ENCODE measurements at regions not wholly inside any gene's neighbourhood (a gene's known extent, or its start where the extent isn't known, plus 50 kb on each side); places are given as distances from the start of the nearest gene placed in this dataset.
A peak's percentile ranks its signal among the peaks of the same experiment; 100 is the strongest.
"Not testable (repeated sequence)": the region's sequence is repeated elsewhere in the genome, so short reads cannot be mapped to it uniquely, and the experiment has no call there.

DNA sequence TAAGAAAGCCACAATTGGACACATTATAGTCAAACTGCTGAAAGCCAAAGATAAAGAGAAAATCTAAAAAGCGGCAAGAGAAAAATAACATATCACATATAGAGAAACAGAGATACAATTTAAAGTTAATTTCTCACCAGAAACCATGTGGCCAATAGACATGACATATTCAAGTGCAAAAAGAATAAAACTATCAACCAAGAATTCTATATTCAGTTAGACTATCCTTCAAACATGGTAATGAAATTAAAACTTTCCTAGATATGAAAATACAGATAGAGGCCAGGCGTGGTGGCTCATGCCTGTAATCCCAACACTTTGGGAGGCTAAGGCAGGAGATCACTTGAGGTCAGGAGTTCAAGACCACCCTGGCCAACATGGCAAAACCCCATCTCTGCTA lies 129.1 kb upstream of the RNF32 start:
- DNase-seq, result no peak

DNA sequence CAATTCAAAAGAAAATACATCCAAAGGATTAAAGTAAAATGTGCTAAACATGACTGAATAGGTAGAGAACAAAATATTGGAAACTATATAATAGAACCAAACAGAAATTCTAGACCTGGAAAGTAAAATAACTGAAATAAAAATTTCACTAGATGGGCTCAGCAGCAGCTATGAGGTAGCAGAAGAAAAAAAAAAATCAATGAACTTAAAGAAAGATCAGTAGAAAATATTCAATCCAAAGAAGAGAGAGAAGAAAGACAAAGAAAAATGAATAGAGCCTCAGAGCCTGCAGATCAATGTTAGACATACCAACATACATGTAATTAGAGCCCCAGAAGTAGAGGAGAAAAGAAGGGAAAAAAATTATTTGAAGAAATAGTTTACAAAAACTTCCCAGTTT lies 129.6 kb upstream of the RNF32 start:
- DNase-seq, result no peak

- DNase-seq, result no peak
Measured at GRCh38 chr7:156509216-156509615, 131.4 kb upstream of the RNF32 start.

DNA sequence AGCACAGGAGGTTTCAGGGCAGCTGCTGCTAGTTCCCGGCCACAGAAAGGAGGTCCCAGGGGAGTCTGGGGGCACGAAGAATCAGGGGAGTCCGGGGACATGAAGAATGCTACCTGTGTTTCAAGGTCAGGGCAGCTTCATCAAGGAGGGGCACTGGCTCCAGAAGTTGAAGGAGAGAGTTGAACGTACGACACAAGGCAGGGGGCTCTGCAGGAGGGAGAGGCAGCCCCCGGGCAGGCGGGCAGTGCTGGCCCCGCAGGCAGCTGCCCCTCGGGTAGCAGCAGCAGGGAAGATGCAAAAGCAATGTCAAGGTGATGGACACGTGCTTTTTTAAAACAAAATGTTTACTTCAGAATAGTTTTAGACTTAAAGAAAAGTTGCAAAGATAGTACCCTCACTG lies 134.7 kb upstream of the RNF32 start:
- no peak for DNase-seq

DNA sequence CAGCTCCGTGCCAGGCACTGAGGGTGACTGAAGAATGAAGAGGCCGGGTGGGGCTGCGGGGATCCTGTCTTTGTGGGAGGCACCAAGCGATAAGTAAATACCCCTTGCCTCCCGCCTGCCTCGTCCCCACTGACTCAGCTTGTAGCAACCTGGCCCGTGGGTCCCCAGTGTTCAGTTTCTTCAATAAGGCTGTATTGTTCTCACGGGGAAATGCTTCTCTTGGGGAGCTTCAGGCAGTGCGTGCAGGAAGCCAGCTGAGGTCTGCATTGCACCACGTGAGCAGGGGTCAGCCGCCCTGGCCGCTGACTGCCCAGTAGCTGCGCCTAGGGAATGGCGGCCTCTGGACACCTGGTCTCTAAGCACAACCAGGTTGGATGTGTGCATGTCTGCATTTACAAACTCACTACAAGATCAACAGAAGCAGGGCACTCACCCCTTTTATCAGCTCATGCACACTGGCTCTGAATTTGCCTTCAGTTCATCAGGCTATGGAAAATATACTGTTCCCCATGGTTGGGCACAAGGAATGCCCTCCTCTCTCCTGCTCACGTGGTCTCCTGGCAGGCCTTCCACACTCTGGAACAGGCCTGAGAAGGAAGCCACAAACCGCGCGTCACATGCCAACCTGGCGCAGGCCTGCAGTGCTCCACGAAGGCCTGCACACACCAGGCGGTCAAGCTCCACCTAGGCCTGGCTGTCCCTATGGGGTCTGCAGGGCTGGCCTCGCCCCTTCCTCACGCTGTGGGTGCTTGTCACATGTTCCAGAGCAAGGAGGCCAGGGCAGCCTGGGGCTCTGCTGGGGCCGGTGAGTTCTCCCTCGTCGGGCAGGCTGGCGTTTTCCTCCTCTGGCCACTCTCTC lies 135.7 kb upstream of the RNF32 start:
- no peak for DNase-seq

DNA sequence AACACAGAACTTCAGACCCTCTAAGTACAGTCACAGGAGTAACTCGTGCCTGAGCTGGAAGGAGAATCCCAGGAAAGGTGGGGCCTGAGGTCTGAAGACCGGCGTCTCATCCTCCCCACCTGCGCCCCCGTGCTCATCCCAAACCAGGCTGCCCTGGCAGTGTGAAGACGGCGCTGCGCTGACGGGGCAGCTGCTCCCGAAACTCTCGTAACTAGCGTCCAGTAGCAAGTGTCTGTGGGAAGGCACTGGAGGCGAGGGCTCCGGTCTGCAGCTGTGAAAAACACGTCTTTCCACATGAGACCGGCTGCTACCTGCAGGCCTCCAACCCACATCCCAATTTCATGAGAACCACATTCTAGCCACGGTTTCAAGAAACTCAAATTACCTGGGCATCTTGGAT lies 136.6 kb upstream of the RNF32 start:
- no peak for DNase-seq

GRCh38 chr7:156503196-156503595 lies 137.4 kb upstream of the RNF32 start:
- DNase-seq, result no peak

GRCh38 chr7:156501815-156502214 lies 138.8 kb upstream of the RNF32 start:
- not testable (repeated sequence) for DNase-seq

GRCh38 chr7:156499247-156499881 lies 141.2 kb upstream of the RNF32 start:
- no peak for DNase-seq

DNA sequence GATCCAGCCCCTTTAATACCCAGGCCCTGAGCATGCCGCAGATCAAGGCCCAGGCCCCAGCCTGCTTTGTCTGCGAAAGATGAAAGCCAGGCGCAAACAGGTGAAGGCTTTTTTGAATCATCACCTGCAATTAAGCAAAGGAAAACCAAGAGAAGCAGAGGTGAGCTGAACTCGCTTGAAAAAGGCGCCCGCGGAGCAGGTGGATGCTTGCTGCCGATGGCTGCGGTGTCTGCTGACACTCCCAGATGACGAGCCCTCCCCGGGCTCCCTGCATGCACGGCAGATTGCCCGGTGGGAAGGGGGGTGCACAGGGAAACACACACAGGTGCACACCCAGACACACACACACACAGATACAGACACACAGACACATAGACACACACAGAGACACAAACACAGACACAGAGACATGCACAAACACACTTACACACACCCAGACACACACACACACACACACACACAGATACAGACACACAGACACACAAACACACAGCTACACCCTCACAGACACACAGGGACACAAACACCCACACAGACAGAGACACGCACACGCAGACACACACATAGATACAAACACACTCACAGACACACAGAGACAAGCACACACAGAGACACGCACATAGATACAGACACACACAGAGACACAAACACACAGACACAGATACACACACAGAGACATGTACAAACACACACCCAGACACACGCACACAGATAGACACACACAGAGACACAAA lies 142.6 kb upstream of the RNF32 start:
- DNase-seq, result no peak

GRCh38 chr7:156496865-156497264 lies 143.7 kb upstream of the RNF32 start:
- DNase-seq, result no peak

- DNase-seq, result peak; percentile 6
Measured at GRCh38 chr7:156496363-156496769, 144.2 kb upstream of the RNF32 start.

DNA sequence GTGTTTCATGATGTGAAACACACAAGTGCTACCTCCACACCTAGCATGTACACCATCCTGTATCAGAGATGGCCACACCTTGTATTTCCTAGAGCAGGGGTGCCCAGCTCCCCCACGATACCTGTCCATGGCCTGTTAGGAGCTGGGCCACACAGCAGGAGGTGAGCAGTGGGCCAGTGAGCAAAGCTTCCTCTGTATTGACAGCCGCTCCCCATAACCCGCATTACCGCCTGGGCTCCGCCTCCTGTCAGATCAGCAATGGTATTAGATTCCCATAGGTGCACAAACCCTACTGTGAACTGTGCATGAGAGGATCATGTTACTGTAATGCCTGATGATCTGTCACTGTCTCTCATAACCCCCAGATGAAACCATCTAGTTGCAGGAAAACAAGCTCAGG lies 145.6 kb upstream of the RNF32 start:
- no peak for DNase-seq

- DNase-seq, result no peak
Measured at GRCh38 chr7:156493942-156494341, 146.6 kb upstream of the RNF32 start.

DNA sequence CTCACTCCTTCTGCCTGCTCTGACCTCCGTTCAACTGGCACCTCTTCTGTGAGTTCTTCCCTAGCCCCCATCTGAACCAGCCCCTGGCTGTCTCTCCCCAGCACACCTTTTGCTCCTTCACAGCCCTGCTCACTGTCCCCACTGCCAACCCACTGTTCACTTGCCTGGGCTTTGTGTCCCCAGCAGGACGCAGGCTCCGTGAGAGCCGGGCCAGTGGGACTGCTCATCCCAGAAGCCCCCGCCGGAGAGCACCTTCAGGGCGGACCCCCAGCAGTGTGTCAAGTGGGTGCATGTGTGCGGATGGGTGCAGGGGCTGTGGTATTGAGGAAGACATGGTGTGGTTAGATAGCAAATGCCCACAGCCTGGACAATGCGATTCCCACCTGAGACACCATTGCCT lies 148.4 kb upstream of the RNF32 start:
- DNase-seq, result no peak

DNA sequence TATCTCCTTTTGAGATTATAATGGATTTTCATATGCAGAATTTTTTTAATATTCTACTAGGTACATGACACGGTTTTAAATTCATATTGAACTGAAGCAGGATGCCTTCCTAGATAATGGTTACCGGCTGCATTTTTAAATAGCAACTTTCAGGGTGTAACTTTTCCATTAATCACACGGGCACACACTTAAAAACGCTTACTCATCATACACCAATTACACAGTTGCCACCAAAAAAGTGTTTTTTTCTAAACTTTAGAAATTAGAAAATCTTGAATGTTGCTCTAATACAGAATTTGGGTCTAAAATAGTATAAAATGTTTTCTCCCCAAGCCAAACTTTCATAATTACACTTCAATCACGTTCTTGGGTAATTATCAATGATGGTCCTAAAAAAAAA lies 149.1 kb upstream of the RNF32 start:
- DNase-seq, result no peak

DNA sequence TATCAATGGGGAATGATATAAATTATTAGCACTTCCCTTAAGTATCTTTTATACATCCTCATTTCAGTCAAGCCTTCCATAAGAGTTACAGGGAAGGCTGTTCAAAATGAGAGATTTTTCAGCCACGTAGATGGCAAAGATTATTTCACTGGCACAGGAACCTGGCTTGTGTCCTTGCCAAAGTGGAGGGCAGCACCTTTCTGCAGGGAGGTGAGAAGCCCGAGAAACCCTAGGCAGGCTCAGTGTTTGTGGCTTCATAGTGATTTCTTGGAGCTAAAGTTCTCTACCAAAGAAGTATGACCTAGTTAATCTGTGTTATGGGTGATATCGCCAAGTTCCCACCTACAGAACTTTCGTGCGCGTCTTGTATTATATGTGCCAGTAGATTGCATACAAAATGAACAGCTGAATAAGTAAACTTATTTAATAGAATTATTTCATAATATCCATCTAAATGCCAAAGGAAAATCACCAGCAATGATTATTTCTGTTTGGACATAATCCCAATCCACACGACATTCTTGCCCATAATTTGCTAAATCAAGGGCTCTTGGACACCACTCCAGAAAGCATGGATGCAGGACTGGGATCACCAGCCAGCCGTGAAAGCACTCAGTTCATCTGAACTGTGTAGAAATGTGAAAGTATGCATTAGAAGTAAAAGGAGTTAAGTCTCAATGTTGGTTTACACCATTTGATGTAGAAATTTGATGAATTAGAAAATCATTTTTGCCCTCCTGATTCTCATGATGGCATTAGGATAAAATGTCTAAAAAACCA lies 150.4 kb upstream of the RNF32 start:
- no peak for DNase-seq

DNA sequence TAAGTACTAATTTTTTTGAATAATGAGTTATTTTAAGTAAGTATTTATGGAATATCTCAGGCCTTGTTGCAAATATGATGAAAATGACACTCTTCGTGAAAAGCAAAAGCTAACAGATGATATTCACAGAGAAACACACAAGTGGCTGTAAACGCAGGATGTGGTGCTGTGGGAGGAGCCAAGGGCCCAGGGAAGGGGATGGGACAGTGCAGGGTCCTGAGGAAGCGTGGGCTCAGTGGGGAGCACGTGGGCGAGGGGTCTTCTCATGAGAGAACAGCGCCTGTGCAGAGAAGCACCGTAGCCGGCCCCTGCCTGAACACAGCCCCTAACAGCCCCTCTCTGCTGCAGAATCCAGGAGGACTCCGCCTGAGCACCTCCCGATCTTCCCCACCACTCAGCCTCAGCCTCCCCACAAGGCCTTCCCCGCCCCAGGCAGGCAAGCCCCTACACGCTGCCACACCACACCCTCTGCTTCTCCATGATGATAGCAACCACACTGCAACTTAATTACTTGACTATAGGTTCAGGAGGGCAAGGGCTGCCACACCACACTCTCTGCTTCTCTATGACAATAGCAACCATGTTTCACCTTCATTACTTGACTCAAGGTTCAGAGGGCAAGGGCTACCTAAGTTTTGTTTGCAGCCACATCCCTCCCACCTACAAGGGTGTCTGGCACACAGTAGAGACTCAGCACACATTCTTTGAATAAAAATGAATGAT lies 152.6 kb upstream of the RNF32 start:
- DNase-seq, result no peak

- DNase-seq, result no peak
Measured at GRCh38 chr7:156480671-156481070, 159.9 kb upstream of the RNF32 start.

- DNase-seq, result no peak
Measured at GRCh38 chr7:156479596-156479995, 161.0 kb upstream of the RNF32 start.

GRCh38 chr7:156478486-156478885 lies 162.1 kb upstream of the RNF32 start:
- no peak for DNase-seq

DNA sequence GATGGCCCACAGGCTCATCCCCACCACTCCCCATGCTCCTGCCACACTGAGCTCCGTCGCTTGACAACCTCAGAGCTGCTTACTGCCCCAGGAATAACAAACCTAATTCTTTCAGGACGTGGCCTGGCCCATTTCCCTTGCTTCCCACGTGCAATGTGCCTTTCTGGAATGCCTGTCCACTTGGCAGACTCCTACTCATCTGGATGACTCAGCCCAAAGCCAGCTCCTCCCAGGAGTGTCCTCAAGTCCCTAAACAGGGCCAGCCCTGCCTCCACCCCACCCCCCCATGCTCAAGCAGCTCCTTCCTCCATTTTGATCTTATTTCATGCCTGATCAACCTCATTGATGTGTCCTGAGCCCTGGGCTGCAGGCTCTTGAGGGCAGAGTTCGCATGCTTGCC lies 164.9 kb upstream of the RNF32 start:
- no peak for DNase-seq

All from NCI-H1436 treated with DMSO at 0.1 percent for 48 hours (cell line).